ENCODE measurements at regions not wholly inside any gene's neighbourhood (a gene's known extent, or its start where the extent isn't known, plus 50 kb on each side); places are given as distances from the start of the nearest gene placed in this dataset.

DNA sequence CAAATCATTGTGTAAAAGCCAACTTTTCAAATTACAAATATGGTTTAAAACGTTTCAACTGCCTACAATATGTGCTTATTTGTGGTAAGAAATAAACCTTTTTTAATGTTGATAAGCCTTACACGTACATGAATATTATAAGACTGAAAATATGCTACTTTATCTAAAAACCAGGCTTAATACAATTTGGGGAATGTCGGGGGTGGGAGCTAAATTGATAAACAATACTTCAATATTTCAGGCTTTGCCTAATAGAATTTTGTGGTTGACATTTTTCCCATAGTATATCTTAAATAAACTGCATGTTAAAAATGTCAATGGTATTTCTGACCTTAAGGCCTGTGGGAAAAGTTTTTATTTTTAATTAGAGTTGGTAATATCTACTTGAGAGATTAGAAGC lies 69.8 kb upstream of the SLIT2 start:
- POLR2A ChIA-PET (ENCODE audit: low non-redundant PET), result no interaction called here
- TF ChIP-seq, protein P1, sequence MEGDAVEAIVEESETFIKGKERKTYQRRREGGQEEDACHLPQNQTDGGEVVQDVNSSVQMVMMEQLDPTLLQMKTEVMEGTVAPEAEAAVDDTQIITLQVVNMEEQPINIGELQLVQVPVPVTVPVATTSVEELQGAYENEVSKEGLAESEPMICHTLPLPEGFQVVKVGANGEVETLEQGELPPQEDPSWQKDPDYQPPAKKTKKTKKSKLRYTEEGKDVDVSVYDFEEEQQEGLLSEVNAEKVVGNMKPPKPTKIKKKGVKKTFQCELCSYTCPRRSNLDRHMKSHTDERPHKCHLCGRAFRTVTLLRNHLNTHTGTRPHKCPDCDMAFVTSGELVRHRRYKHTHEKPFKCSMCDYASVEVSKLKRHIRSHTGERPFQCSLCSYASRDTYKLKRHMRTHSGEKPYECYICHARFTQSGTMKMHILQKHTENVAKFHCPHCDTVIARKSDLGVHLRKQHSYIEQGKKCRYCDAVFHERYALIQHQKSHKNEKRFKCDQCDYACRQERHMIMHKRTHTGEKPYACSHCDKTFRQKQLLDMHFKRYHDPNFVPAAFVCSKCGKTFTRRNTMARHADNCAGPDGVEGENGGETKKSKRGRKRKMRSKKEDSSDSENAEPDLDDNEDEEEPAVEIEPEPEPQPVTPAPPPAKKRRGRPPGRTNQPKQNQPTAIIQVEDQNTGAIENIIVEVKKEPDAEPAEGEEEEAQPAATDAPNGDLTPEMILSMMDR (conservative IDR thresholded peaks at IDR 0.05; ENCODE audit: low read depth), result no peak
- CTCF ChIA-PET, result interaction anchor here (0.6 kb wide), 1 partner anchor 18 kb away, joined by 4 read pairs; no protein-coding TSS in a partner anchor
- DNase-seq (ENCODE audit: low spot score), result no peak
- no peak overlapping the region for H3K27ac ChIP-seq

DNA sequence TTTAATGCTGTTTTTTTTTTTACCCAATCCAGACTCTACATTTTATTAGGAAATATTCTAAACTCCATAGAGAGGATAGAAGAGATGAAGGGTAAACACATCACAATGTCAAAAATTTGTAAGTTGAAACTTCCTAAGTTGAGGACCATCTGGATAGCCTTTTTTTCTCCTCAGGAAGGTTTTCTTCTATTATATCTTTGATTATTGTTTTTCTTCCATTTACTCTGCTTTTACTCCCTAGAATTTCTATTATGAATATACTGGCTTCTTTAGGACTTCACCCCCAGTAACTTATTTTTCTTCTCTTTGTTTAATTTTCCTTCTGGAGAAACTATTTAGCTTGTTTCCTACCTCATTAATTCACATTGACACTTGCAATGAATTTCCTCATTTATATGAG lies 71.2 kb upstream of the SLIT2 start:
- TF ChIP-seq, protein P1 (conservative IDR thresholded peaks at IDR 0.05; ENCODE audit: low read depth), result no peak
- ChIA-PET CTCF (no interaction called here), POLR2A (ENCODE audit: low non-redundant PET) (no interaction called here)
- H3K27ac ChIP-seq, result no peak overlapping the region
- DNase-seq (ENCODE audit: low spot score), result no peak

DNA sequence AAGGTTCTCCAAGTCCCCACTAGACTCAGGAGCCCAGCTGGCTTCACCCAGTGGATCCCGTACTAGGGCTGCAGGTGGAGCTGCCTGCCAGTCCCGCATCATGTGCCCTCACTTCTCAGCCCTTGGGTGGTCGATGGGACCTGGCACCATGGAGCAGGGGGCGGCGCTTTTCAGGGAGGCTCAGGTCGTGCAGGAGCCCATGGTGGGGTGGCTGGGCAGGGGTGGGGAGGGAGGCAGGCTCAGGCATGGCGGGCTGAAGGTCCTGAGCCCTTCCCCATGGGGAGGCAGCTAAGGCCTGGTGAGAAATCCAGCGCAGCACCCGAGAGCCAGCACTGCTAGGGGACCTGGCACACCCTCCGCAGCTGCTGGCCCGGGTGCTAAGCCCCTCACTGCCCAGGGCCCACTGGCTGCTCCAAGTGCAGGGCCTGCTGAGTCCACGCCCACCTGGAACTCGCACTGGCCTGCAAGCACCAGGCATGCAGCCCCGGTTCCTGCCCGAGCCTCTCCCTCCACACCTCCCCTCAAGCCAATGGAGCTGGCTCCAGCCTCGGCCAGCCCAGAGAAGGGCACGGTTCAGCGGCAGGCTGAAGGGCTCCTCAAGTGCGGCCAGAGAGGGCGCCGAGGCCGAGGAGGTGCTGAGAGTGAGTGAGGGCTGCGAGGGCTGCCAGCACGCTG lies 72.7 kb upstream of the SLIT2 start:
- CTCF ChIA-PET, result no interaction called here
- no peak overlapping the region for H3K27ac ChIP-seq
- no peak for DNase-seq (ENCODE audit: low spot score)
- POLR2A ChIA-PET (ENCODE audit: low non-redundant PET), result no interaction called here
- TF ChIP-seq, protein P1 (conservative IDR thresholded peaks at IDR 0.05; ENCODE audit: low read depth), result no peak

DNA sequence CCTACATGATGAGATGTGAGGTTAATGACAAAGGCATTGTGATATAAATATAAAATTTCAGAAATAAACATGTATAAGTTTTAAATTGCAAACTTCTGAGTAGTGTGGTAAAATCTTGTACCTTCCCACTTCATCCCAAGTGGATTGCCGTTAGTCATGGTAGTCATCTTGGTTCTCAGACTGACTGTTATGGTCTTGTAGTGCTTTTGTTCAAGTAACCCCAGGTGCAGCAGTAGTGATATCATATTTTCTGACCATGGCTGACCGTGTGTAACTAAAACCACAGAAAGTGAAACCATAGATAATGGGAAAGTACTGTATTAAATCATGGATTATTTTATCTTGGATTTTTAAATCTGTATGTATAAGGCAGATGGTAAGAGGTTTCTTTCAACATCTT lies 74.8 kb upstream of the SLIT2 start:
- ChIA-PET CTCF (no interaction called here), POLR2A (ENCODE audit: low non-redundant PET) (no interaction called here)
- TF ChIP-seq, protein P1 (conservative IDR thresholded peaks at IDR 0.05; ENCODE audit: low read depth), result no peak
- DNase-seq (ENCODE audit: low spot score), result no peak
- H3K27ac ChIP-seq, result no peak overlapping the region

DNA sequence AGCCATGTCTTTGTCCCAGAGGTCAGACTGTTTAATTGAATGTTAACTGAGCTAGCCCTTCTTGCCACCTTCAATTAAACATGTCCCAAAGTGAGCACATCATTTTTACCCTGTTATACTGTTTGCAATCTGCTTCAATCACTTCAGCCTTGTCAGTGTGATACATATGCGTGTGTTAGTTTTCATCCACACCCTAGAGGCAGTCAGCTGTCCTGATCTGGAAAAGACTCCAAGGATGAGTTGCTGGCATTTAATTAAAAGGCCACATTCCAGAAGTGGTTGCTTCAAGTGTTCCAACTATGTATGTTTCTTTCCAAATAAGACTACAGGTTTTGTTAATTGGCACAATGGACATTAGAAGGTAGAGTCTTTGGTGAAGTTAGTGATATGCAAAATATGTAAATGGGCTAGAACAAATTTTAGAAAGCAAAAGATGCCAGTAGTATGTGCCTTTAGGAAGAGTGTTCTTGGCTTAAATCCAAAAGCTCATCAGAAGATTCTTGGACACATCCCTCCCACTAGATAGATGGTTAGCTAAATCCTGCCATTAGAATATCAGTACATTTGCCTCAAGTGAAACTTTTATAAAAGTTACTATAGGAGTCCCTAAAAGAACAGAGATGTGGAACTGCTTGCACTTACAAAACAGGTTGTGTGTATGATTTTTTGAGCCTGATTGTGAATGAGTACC lies 79.5 kb upstream of the SLIT2 start:
- CTCF ChIA-PET, result no interaction called here
- TF ChIP-seq, protein P1 (conservative IDR thresholded peaks at IDR 0.05; ENCODE audit: low read depth), result no peak
- DNase-seq (ENCODE audit: low spot score), result no peak
- no peak overlapping the region for H3K27ac ChIP-seq
- POLR2A ChIA-PET (ENCODE audit: low non-redundant PET), result no interaction called here

DNA sequence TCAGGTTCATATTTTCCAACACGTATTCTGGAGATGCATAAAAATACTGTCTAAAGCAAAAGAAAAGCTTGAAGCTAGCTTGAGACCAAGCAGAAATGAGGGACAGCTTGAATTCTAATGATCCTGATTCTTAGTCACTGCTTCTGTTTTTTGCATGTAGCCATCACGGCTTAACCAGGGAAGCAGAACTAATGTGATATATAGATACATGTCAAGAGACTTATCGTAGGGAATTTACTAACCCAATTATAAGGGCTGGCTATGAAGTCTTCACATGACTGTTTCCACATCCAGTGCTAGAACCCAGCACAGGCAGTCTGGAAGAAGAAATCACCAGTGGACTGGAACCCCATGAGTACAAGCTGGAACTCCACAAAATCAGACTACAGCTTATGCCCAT lies 85.2 kb upstream of the SLIT2 start:
- no peak overlapping the region for H3K27ac ChIP-seq
- CTCF ChIA-PET, result no interaction called here

More for the DNA sequence above, 85.2 kb upstream of the SLIT2 start:
- POLR2A ChIA-PET (ENCODE audit: low non-redundant PET), result no interaction called here
- no peak for DNase-seq (ENCODE audit: low spot score)
- TF ChIP-seq, protein P1 (conservative IDR thresholded peaks at IDR 0.05; ENCODE audit: low read depth), result no peak
